GM23338 (cell line): ENCODE measurements at regions not wholly inside any gene's neighbourhood (a gene's known extent, or its start where the extent isn't known, plus 50 kb on each side); places are given as distances from the start of the nearest gene placed in this dataset.

Source experiments
- ATAC-seq: fragments of 200-7000 bp; cut with Tn5 transposase; 3 replicates; pipeline ENCODE4 v1.9.1; 2020
- DNase-seq: peaks from one replicate; pipeline ENCODE4 v3.0.0-alpha.2; 2015; ENCODE audit warnings: low spot score
- H2AFZ ChIP-seq: fragments of 200-600 bp; sonication (generic); 2 replicates; pipeline ENCODE4 v1.8.0; 2016; ENCODE audit warnings: antibody characterized with exemption, mild to moderate bottlenecking, moderate library complexity
- H3F3A ChIP-seq: fragments of 200-600 bp; sonication (generic); replicated peaks from 2 replicates; pipeline ENCODE4 v1.8.0; 2017; ENCODE audit warnings: antibody characterized with exemption, mixed run types, low read depth
- H3K27ac ChIP-seq: fragments of 200-600 bp; sonication (generic); 2 replicates; pipeline ENCODE4 v1.6.1; 2016; ENCODE audit warnings: low read depth
- H3K27me3 ChIP-seq: fragments of 200-600 bp; sonication (generic); 2 replicates; pipeline ENCODE4 v1.8.0; 2016; ENCODE audit warnings: mild to moderate bottlenecking, mixed run types, moderate library complexity; ENCODE audit not compliant: insufficient read depth
- H3K36me3 ChIP-seq: fragments of 200-600 bp; sonication (generic); 2 replicates; pipeline ENCODE4 v1.8.0; 2016; ENCODE audit warnings: mild to moderate bottlenecking; ENCODE audit not compliant: insufficient read depth
- H3K4me1 ChIP-seq: fragments of 200-600 bp; sonication (generic); 2 replicates; pipeline ENCODE4 v1.8.0; 2016; ENCODE audit warnings: mild to moderate bottlenecking, moderate library complexity; ENCODE audit not compliant: insufficient read depth
- H3K4me2 ChIP-seq: fragments of 200-600 bp; sonication (generic); 2 replicates; pipeline ENCODE4 v1.7.1; 2017; ENCODE audit warnings: mixed run types
- H3K4me3 ChIP-seq: fragments of 200-600 bp; sonication (generic); 2 replicates; pipeline ENCODE4 v1.6.1; 2016; ENCODE audit warnings: mixed run types
- H3K79me2 ChIP-seq: fragments of 200-600 bp; sonication (generic); replicated peaks from 2 replicates; pipeline ENCODE4 v1.8.0; 2017; ENCODE audit warnings: mild to moderate bottlenecking; ENCODE audit not compliant: insufficient read depth
- H3K9me2 ChIP-seq: fragments of 200-600 bp; sonication (generic); 2 replicates; pipeline ENCODE4 v1.8.0; 2017; ENCODE audit not compliant: insufficient read depth
- H4K20me1 ChIP-seq: fragments of 200-600 bp; sonication (generic); replicated peaks from 2 replicates; pipeline ENCODE4 v1.8.0; 2017; ENCODE audit warnings: mild to moderate bottlenecking; ENCODE audit not compliant: insufficient read depth
- H3K27ac Mint-ChIP-seq: 2 replicates; pipeline ENCODE4 v1.8.0; 2020; ENCODE audit warnings: inconsistent platforms, mild to moderate bottlenecking, moderate library complexity, mixed read lengths
- H3K27me3 Mint-ChIP-seq: 3 replicates; pipeline ENCODE4 v1.8.0; 2022; ENCODE audit warnings: low read depth, mild to moderate bottlenecking, moderate library complexity, mixed read lengths, inconsistent platforms; ENCODE audit not compliant: insufficient read depth, poor library complexity
- H3K36me3 Mint-ChIP-seq: 3 replicates; pipeline ENCODE4 v1.8.0; 2021; ENCODE audit warnings: low read depth, mild to moderate bottlenecking, inconsistent platforms, moderate library complexity, mixed read lengths
- H3K4me1 Mint-ChIP-seq: 3 replicates; pipeline ENCODE4 v1.8.0; 2020; ENCODE audit warnings: mild to moderate bottlenecking, inconsistent platforms, mixed read lengths
- H3K4me3 Mint-ChIP-seq: 3 replicates; pipeline ENCODE4 v1.8.0; 2021; ENCODE audit warnings: moderate library complexity, mild to moderate bottlenecking, inconsistent platforms, mixed read lengths
- H3K9me3 Mint-ChIP-seq: 3 replicates; pipeline ENCODE4 v1.8.0; 2020; ENCODE audit warnings: moderate library complexity, mild to moderate bottlenecking, inconsistent platforms, mixed read lengths
- CREB1 ChIP-seq: fragments of 250-450 bp; sonication (Bioruptor Pico); IDR thresholded peaks from 2 replicates; pipeline ENCODE4 v1.5.0; 2020; ENCODE audit warnings: low read depth, mild to moderate bottlenecking, moderate library complexity
- EZH2phosphoT487 ChIP-seq: fragments of 200-600 bp; sonication (generic); IDR thresholded peaks from one replicate; pipeline ENCODE4 v1.8.1; 2018; ENCODE audit warnings: antibody characterized with exemption; ENCODE audit not compliant: unreplicated experiment
- JUNB ChIP-seq: IDR thresholded peaks from one replicate; pipeline ENCODE4 v1.6.1; 2016; ENCODE audit warnings: antibody characterized with exemption; ENCODE audit not compliant: unreplicated experiment
- NANOG ChIP-seq: IDR thresholded peaks from 2 replicates; pipeline ENCODE4 v1.6.1; 2016; ENCODE audit warnings: antibody characterized with exemption, borderline replicate concordance
- POLR2AphosphoS5 ChIP-seq: IDR thresholded peaks from 2 replicates; pipeline ENCODE4 v1.6.1; 2016; ENCODE audit warnings: antibody characterized with exemption, low read depth
- REST ChIP-seq: IDR thresholded peaks from one replicate; pipeline ENCODE4 v1.6.1; 2018; ENCODE audit warnings: antibody characterized with exemption; ENCODE audit not compliant: unreplicated experiment
- STAT1 ChIP-seq: IDR thresholded peaks from one replicate; pipeline ENCODE4 v1.6.1; 2016; ENCODE audit warnings: antibody characterized with exemption; ENCODE audit not compliant: unreplicated experiment
- ZNF114 ChIP-seq: fragments of 250-450 bp; sonication (Bioruptor Pico); IDR thresholded peaks from 2 replicates; pipeline ENCODE4 v1.5.0; 2020; ENCODE audit warnings: mild to moderate bottlenecking, moderate library complexity
- ZNF462 ChIP-seq: fragments of 250-450 bp; sonication (Bioruptor Pico); IDR thresholded peaks from 2 replicates; pipeline ENCODE4 v1.5.0; 2020; ENCODE audit warnings: mild to moderate bottlenecking, moderate library complexity
- TF ChIP-seq, protein P1 (sequence below), 2 experiments: fragments of 200-600 bp in 1 of 2; sonication (generic) in 1 of 2; conservative IDR thresholded peaks; 2 replicates each; pipeline versions ENCODE4 v1.5.1 to v1.6.1; 2016 to 2017; ENCODE audit warnings: antibody characterized with exemption in 2 of 2, low read depth in 2 of 2, mild to moderate bottlenecking in 2 of 2, moderate library complexity in 1 of 2
- TF ChIP-seq, protein P2 (sequence below): IDR thresholded peaks from 2 replicates; pipeline ENCODE4 v1.6.1; 2016; ENCODE audit warnings: antibody characterized with exemption

- TF ChIP-seq, protein P1, sequence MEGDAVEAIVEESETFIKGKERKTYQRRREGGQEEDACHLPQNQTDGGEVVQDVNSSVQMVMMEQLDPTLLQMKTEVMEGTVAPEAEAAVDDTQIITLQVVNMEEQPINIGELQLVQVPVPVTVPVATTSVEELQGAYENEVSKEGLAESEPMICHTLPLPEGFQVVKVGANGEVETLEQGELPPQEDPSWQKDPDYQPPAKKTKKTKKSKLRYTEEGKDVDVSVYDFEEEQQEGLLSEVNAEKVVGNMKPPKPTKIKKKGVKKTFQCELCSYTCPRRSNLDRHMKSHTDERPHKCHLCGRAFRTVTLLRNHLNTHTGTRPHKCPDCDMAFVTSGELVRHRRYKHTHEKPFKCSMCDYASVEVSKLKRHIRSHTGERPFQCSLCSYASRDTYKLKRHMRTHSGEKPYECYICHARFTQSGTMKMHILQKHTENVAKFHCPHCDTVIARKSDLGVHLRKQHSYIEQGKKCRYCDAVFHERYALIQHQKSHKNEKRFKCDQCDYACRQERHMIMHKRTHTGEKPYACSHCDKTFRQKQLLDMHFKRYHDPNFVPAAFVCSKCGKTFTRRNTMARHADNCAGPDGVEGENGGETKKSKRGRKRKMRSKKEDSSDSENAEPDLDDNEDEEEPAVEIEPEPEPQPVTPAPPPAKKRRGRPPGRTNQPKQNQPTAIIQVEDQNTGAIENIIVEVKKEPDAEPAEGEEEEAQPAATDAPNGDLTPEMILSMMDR (conservative IDR thresholded peaks at IDR 0.05; ENCODE audit: low read depth in 2 of 2): no peak
- no peak for TF ChIP-seq STAT1
Observed at GRCh38 chrX:150198776-150199175, 164.3 kb upstream of the MAMLD1 start (continued).

DNA sequence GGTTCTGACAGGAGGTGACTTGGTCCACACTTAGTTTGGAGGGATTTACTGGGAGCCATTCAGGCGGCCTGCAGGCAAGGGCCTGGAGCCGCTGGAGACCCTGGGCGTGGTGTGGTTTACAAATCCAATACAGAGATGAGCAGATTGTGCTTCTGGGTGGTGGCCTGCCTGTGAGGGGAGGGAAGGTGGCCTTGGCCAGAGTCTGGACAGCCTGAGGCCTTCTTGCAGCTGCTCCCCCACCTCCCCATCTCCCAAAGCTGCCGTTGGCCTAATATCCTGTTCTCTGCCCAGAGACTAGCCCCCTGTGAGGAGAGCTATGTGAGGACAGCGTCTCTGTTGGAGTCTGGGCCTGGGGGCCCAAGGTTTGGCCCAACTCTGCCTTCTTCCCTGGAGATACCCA is 163.9 kb upstream of the MAMLD1 start:
- Histone ChIP-seq H3K27me3 (no peaks in the 10 kb centered on the region), H3K27ac (no peak overlapping the region), H3F3A (no peaks in the 10 kb centered on the region), H3K4me2 (no peak overlapping the region), H3K4me1 (no peaks in the 10 kb centered on the region), H3K79me2 (no peaks in the 10 kb centered on the region), H3K36me3 (no peaks in the 10 kb centered on the region), H4K20me1 (no peaks in the 10 kb centered on the region), H3K9me2 (no peaks in the 10 kb centered on the region), H3K4me3 (no peak overlapping the region), H2AFZ (no peak overlapping the region)
- Mint-ChIP-seq H3K4me1 (peaks cover 2% of the 10 kb centered on the region; the same call in 2 of the 3 replicates), H3K4me3 (no peak overlapping the region), H3K27me3 (no peaks in the 10 kb centered on the region), H3K9me3 (no peaks in the 10 kb centered on the region), H3K36me3 (no peaks in the 10 kb centered on the region), H3K27ac (no peak overlapping the region)
- TF ChIP-seq ZNF114 (CRISPR knock-in tag) (no peak), EZH2phosphoT487 (no peak), JUNB (no peak), POLR2AphosphoS5 (no peak), NANOG (no peak), CREB1 (CRISPR knock-in tag) (no peak), STAT1 (no peak), ZNF462 (CRISPR knock-in tag) (no peak), REST (no peak)
- TF ChIP-seq, protein P1 (conservative IDR thresholded peaks at IDR 0.05; ENCODE audit: low read depth in 2 of 2): no peak
- TF ChIP-seq, protein P2, sequence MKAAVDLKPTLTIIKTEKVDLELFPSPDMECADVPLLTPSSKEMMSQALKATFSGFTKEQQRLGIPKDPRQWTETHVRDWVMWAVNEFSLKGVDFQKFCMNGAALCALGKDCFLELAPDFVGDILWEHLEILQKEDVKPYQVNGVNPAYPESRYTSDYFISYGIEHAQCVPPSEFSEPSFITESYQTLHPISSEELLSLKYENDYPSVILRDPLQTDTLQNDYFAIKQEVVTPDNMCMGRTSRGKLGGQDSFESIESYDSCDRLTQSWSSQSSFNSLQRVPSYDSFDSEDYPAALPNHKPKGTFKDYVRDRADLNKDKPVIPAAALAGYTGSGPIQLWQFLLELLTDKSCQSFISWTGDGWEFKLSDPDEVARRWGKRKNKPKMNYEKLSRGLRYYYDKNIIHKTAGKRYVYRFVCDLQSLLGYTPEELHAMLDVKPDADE: no peak
- ATAC-seq (no peak), DNase-seq (no peak)
